HG02938 (cell line): ENCODE measurements at regions not wholly inside any gene's neighbourhood (a gene's known extent, or its start where the extent isn't known, plus 50 kb on each side); places are given as distances from the start of the nearest gene placed in this dataset.

Source experiments
- ATAC-seq: cut with Tn5 transposase; IDR thresholded peaks from one replicate; pipeline ENCODE4 v1.9.1; 2021; ENCODE audit warnings: mild to moderate bottlenecking, moderate library complexity; ENCODE audit not compliant: unreplicated experiment

DNA sequence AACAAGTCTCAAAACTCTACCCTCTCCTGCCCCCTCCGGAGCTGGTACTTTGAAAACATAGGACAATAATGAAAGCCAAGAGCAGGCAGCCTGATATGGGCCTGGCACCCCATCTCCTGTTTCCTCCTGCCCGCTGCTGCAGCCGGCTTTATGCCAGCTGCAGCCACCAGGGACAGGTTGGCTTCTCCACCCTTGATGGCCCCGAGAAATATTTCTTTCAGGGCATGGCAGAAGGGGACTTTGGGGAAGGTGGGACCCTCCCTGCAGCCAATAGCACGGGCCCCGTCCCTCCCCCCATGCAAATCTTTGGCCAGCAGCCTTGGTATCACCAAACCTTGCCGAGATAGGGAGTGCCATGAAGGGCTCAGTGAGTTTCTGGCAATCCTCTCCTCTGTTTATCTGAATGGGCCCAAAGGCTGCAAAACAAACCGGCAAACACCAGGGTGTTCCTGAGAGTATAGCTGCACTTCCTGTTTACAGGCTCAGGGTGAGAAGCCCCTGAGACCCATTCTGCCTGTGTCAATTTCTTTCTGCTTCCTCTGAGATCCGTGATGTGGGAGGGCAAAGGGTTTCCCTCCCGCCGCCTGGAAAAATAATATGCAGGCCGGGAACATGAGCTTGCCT, 73.4 kb upstream of the BOD1 start:
- ATAC-seq, result peak; percentile 48

DNA sequence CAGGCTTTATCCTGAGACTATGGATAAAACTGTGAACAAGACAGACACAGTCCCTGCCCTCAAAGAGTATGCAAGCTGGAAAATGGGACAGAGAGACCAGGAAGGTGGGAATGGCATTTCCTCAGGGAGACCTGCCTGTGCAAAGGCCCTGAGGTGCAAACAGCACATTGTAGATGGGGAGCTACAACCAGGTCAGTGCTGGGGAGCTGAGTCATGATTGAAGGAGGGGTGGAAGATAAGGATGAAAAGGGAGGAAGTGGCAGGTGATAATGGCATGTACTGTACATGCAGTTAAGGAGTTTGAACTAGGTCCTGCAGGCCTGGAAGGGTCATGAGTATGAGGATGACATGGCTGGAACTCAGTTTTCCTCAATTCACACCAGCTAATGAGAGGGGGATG, 75.5 kb upstream of the BOD1 start:
- ATAC-seq, result no peak

DNA sequence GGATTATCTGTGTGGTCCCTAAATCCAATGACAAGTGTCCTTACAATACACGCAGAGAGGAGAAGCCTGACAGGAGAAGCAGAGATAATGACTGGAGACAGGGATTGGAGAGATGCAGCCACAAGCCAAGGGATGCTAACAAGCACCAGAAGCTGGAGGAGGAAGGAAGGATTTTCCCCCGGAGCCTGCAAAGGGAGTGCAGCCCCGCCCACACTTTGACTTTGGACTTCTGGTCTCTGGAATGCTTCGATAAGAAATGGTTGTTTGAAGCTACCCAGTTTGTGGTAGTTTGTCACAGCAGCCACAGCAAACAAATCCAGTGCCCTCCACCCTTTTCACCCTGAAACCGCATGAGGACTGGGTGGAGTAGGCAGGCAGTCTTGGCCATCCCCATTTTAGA, 77.2 kb upstream of the BOD1 start:
- no peak for ATAC-seq

DNA sequence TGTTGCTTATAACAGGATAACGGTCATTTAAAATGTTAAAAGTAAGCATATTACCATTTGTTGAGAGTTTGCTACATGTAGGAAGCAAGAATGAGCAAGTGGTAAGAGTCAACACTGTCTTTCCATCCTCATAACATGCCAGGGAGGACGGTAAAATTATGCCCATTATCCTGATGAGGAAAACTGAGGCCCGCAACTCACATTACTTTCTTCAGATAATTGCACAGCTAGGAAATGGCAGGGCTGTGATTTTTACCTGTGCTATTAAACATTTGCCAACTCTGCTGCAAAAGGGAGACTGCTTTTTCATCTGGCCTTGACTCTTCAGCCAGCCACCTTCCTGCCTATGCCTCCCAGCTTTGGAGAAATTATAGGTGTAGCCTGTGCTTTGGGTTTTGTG, 79.8 kb upstream of the BOD1 start:
- ATAC-seq, result no peak

DNA sequence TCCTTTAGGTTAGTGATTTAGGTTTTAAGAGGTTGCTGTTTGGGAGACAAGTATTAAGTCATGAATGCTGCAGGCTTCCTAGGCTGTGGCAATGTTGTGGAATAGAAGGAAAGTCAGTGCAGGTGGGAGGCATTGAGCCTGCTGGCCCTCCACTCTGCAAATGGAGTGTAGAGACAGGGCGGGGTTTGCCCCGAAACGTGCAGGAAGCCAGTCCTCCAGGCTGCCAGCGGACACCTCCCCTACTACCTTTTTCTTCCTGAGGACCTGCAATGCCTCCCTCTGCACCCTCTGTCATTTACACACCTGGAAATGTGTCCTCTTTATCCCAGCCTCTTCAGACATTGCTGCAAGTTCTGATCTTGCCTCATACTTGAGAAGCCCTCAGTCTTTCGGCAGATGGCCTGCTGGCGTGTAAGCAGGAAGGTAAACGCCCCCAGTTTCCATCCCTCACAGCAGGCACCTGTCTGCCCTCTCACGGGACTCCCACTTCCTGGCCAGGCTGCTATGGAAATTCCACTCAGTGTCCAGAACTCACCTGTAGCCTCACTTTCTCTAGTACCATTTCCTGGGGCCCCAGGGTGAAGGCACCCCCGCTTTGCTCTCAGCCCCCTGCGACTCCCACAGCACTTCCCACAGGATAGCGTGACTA, 81.6 kb upstream of the BOD1 start:
- ATAC-seq, result no peak

DNA sequence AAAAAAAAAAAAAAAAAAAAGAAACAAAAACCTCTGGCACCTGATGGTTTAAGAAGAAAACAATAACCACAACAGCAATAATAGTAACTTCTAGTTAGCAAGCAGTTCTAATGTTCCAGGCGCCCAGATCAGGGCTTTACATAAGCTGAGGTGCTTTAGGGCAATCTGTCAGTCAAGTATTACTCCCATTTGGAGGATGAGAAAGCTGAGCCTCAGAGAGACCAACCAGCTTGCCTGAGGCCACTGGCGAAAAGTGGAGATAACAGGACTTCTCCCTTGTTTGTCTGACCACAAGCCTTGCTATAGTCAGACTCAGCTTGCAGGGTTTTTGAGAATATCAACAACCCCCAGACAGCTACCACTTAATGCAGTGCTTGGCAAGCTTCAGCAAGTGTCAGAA, 83.5 kb upstream of the BOD1 start:
- ATAC-seq, result no peak

DNA sequence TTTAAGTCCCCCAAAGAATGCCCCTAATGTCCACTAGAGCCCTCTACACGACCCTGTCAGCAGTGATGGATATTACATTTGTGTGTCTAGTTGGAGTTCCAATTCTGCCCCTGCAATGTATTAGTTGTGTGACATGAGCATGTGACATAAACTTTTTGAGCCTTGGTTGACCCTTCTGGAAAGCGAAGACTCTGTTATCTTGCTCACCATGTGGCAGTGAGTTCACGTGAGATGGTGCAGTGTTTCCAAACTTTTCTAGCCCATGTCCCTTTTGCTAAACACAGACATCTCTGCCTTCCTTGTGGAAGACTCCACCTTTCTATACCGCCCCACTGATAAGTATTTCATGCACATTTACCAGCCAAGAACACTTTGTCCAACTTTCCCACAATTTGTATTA, 87.0 kb upstream of the BOD1 start:
- ATAC-seq, result no peak

DNA sequence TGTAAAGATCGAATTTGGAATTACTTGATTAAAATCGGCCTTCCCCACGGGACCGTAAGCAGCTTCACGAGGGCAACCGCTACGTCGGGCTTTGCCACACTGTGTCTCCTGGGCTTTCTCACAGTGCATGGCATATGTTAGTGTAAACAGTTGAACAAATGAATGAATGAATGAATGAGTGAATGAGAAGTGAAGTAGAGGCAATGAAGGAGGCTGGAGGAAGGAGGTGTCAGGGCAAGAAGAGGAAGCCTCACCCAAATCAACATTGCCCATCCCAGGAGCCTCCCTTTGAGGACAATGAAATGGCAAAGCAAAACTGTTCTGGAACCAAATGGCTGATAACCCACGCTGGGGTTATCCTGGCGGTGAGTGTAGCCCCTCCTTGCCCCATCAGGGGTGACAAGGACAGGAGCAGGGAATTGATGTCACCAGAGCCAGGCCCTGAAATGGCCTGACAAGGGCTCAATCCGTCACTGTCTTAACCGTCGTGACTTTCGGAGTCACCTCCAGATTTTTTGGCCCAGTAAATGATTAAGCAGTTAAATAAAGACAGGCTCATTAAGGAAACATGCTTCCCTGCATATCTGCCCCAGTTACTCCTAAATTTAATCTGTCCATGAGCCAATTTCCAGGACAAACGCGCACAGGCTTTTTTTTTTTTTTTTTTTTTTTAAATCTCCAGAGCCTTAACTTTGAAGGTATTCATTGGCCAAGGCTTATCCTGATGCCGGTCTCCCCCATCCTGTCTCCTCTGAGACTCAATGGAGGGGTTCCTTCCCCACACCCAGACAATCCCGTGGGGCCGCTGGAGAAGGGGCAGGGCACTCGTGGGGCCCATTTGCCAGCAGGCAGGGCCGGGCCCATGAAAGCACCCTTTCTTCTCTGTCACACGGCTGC, 88.4 kb upstream of the BOD1 start:
- no peak for ATAC-seq

DNA sequence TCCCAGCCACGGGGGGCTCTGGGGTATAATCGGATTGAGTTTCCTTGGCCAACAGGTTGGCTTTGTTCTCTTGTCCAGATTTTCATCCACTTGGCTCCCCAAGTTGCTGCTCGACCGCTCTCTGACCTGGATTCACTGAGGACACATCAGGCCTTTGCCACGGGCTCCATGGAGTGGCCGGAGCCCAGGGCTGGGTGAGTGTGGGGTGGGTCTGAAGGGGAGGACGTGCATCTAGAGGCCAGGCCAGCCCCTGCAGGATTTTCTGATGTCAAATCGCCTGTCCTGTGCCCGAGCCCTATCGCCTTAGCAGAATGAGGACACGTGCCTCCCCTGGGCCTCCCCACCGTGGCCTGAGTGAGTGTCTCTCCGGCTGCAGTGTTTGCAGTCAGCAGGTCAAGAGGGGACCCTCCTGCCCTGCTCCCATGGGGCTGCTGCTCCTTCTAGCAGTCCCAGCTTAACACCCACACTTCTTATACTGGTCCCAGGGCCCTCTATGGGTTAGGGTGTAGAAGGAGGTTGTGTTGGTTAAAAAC, 89.1 kb upstream of the BOD1 start:
- ATAC-seq, result no peak

DNA sequence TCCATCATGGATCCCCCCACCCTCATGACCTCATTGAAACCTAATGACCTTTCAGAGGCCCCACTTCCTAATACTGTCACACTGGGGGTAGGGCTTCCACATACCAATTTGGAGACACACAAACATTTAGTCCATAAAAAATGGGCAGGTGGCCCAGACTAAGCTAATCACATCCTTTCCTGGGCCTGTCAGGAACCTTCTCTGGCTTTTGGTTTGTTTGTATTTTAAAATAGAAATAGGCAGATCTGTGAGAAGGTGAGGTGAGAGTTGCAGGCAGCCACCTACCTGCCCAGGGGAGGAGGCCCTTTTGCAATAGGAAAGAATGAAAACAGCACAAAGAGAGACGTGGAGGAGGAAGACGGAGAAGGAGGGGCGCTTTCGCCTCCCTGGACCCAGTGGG, 90.2 kb upstream of the BOD1 start:
- ATAC-seq, result no peak

DNA sequence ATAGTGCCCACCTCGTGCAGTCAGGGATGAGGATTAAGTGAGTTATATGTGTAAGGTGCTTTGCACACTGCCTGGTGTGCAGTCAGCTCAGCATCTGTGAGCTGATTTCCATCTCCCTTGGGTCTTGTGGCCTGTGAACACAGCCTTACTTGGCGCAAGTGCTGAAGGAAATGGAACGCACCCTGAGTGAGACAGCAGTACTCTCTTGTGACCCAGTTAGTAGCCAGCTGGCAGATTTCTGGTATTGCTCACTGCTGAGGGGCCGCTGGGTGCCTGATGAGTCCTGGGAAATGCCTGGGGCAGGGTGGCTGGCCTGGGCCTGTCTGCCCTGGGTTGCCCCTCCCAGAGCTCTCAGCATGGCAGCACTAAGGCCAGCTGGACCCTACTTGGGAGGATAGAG, 90.9 kb upstream of the BOD1 start:
- peak; percentile 78 for ATAC-seq

DNA sequence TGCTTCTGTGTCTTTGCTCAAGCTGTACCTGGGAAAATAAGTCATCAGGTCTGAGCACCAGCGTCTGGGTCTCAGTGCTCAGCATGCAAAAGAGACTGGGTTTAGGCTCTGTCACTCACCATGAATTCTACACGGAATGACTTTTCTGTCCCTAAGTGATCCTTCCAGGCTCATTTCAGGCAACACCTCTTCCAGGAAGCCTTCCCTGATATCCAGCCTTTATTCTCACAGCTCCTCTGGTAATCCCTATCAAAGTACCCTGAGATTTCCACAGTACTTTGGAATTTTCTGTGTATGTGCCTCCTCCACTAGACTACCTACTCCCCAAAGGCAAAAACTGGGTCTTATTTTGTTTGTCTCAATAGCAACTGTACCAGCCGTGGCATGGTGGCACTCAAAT, 92.7 kb upstream of the BOD1 start:
- ATAC-seq, result no peak

DNA sequence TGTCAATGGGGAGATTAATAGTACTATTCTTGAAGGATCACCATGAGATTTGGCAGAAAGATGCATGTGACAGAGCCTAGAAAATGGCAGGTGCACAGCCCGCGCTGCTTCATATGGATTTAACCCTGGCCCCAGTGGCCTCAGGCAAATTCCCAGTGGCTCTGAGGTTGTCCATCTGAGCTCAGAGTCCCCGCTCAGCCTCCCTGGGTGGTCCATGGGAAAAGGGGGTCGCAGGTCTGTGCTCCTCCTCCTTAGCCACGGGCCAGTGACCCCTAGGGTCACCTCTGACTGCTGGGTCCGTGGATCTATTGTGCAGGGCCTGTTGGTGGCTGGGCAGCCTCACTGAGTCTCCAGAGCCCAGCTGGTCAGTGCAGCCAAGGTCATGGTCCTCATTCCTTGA, 93.3 kb upstream of the BOD1 start:
- no peak for ATAC-seq

DNA sequence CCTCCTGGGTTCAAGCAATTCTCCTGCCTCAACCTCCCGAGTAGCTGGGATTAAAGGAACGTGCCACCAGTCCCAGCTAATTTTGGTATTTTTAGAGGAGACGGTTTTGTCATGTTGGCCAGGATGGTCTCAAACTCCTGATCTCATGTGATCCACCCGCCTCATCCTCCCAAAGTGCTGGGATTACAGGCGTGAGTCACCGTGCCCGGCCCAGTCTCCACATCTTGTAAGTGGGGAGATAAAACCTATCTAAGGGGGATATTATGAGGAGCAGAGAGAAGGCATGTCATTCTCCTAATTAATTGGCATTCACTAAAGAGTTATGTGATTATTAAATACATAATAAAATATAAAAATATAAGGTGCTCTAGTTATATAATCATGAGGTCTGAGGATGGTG, 94.1 kb upstream of the BOD1 start:
- ATAC-seq, result no peak

DNA sequence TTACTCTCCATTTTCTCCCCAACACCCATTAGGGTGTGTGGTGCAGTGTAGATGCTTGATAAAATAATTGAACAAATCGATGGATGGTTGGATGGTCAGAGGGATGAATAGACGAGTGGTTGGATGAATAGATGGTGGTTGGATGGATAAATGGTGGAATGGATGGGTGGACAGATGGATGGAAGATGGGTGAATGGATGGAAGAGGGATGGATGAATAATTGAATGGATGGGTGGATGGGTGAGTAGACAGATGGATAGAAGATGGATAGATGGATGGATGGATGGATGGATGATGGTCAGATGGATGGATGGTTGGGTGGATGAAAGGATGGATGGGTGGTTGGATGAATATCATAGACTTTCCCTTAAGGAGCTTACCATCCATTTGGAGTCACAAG, 95.0 kb upstream of the BOD1 start:
- ATAC-seq, result no peak

DNA sequence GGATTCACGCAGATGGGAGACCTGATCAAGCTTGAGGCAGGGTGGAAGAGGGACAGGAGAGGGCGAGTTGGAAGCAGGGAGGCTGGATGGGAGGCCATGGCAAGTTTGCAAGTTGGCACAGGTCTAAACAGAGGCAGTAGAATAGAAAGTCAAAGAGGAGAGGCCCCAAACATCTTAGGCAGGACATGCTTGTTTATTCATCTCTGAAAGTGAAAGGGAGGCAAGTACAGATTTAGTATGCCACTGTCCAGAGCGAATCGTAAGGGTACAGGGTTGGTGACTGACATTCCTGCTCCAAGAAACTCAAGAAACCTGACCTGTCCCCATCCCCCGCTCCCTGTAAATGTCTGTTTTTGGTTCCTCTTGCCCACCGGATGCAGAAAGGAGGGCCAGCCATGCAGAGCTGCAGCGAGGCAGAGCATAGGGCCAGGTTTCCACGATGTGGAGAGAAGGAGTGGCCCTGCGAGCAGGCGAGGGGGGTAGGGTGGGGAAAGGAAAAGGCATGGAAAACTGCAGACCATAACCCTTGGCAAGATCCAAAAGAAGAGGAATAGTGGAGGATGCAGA, 96.2 kb upstream of the BOD1 start:
- ATAC-seq, result no peak

DNA sequence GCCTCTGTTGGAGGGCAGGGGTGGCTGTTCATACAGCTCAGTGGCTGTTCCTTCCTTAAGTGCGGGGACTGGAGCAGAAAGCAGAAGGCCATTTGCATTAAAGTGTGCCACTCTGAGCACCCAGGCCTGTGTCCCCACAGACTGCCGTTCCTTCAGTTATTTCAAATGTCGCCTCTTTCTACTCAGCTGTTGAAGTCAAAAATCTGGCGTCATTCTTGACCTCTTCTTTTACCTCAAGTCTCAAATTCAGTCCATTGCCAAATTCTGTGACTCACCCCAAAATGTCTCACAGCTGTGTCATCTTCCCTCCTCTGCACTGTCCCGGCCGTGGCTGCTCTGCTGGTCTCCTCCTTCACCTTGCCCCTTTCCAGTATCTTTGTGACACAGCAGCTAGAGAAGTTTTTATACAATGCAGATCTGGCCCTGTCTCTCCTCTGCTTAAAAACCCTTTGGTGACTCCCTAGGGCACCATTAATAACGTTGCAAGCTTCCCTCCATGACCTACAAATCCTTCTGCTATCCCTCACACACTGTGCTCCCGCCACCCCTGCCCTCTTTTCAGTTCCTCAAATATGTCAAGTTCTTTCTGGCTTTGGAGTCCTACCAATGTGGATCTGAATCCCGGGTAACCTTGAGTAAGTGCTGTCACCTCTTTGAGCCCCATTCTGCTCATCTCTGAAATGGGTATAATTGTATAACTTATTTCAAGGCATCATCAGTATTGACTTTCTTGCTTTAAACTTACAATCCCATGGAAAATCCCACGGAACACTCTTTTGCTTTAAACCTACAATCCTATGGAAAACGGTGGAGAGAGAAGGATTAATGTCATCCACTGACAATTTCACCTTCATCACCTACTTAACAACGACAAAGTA, 98.3 kb upstream of the BOD1 start:
- ATAC-seq, result no peak

DNA sequence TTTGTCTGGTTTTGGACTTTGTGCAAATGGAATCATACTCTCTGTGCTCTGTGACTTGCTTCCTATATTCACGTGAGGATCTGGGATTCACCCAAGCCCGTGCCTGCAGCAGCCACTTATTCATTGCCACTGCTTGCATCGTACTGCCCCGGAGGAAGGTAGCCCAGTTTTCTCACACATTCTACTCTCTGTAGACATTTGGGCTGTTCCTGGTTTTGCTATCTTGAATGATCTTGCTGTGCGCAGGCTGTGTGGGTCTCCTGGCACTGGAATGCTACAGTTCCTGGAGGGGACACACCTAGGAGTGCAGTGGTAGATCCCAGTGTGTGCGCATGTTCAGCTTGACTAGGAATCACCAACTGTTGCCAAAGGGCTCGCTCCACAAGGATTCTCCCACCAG, 99.2 kb upstream of the BOD1 start:
- no peak for ATAC-seq

DNA sequence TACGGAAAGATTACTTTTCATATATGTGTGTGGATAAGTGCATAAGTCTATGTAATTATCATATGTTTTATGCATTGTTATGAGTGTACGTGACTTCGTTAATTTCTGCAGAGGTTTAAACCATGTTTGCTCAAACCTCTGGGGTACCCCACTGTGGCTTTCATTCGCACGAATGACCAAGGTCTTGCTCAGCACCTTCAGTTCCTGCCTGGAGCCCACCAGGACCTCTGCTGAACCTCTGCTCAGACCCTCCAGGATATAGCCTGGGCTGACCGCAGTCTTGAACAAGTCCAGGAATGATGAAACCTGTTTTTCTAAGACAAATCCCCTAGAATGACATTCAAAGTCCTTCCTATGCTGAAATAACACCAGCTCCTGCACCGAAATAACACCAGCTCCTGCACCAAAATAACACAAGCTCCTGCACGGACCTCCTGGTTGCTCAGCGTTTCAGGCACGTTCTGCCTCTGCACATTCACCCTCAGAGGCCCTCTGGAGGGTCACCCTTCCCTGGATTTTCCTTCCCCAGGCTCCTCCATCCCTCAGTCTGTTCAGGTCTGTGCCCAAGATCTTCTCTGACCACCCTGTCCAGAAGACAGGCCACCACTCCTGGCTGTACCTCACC, 99.7 kb upstream of the BOD1 start:
- no peak for ATAC-seq

DNA sequence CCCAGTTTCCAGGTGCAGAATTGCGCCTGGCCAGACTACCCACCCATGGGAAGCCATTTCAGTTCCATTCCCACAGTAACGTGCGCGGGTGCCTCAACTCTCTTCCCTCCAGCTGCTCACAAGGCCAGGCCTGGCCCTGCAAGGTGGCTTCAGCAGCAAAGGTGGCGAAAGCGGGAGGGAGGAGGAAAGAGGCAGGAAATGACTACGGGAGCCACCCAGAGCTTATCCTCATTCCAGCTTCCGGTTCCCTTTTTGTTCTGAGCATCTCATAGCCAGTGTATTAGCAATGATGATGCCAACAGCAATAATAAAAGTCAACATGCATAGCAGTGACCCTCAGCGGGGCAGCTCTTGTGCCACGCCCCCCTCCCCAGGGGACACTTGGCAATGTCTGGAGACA, 101.5 kb upstream of the BOD1 start:
- no peak for ATAC-seq
